ENCODE measurements at regions not wholly inside any gene's neighbourhood (a gene's known extent, or its start where the extent isn't known, plus 50 kb on each side); places are given as distances from the start of the nearest gene placed in this dataset.

DNA sequence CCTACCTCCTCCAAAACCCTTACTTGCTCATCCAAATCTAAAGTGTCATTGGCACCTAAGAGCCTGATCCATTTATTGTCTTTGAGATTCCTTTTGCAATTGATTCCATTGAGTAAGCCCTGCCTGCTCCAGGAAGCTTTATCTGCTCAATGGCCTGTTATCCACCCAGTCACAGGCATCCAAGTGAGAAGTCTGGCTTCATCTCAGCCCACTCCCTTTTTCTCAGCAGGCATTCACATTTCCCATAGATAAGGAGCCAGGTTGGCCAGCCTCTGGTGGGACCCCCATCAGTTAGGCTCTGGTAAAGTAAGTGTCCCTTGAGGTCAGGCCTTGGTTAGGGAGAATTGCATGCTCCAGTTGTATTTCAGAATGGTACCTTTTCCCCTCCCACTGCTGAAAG is 396.2 kb upstream of the ST6GAL2 start:
- H4K20me1 ChIP-seq (ENCODE audit: insufficient read depth, low read length) = no peaks in the 10 kb centered on the region
- H3K27ac ChIP-seq (ENCODE audit: low read length) = no peak overlapping the region
- no peak for TF ChIP-seq EZH2phosphoT487 (IDR thresholded peaks at IDR 0.05; ENCODE audit: low read depth)
- TF ChIP-seq CTCF (IDR thresholded peaks at IDR 0.05; ENCODE audit: low read depth, low read length) = no peak

DNA sequence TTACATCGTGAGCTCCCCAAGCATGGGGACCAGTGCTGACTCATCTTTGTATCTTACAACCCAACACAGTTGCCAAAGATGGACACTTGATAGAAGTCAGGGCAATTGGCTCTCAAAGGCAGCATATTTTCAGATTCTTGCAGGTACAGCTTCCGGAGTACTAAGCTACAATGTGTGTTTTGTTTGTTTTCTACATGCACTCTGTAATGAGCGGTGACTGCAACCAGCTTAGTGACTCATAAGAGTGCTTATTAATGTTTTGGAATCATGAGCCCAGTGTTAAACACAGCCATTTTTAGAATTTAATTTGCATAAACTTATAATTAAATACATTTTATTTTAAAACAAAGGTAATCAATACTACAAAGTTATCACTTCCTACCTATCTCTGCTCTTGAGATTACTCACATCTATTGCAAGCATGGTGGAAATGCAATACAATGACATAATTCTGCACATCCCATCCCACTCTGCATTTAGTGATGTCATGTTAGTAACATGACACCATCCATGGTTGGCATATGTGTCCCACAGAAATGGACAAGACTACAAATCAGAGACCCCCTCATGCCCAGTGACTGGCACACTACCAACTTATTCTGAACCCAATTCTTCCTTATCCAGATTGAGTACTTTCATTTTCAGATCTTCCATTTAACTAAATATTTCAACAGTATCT is 399.8 kb upstream of the ST6GAL2 start:
- Histone ChIP-seq H3K36me3 (replicated peaks; ENCODE audit: low read depth, low read length) (no peaks in the 10 kb centered on the region), H3K9me3 (ENCODE audit: insufficient read depth, low read length) (no peaks in the 10 kb centered on the region), H2AFZ (ENCODE audit: low read depth, low read length) (no peak overlapping the region), H3K27me3 (ENCODE audit: low read depth, low read length) (no peaks in the 10 kb centered on the region), H3K4me2 (ENCODE audit: low read length) (no peak overlapping the region), H3K4me1 (ENCODE audit: low read length) (no peaks in the 10 kb centered on the region), H3K4me3 (ENCODE audit: low read length) (no peak overlapping the region), H3K27ac (ENCODE audit: low read length) (no peak overlapping the region), H3K79me2 (ENCODE audit: low read length) (no peaks in the 10 kb centered on the region), H3K9ac (ENCODE audit: low read length) (no peak overlapping the region), H4K20me1 (ENCODE audit: insufficient read depth, low read length) (no peaks in the 10 kb centered on the region)
- TF ChIP-seq CTCF (IDR thresholded peaks at IDR 0.05; ENCODE audit: low read depth, low read length) = no peak
- TF ChIP-seq EZH2phosphoT487 (IDR thresholded peaks at IDR 0.05; ENCODE audit: low read depth) = no peak

More for the DNA sequence above, 396.2 kb upstream of the ST6GAL2 start:
- Histone ChIP-seq H3K9me3 (ENCODE audit: insufficient read depth, low read length) (no peaks in the 10 kb centered on the region), H3K79me2 (ENCODE audit: low read length) (no peaks in the 10 kb centered on the region), H3K4me2 (ENCODE audit: low read length) (no peak overlapping the region), H3K4me3 (ENCODE audit: low read length) (no peak overlapping the region), H2AFZ (ENCODE audit: low read depth, low read length) (no peak overlapping the region), H3K36me3 (replicated peaks; ENCODE audit: low read depth, low read length) (no peaks in the 10 kb centered on the region), H3K4me1 (ENCODE audit: low read length) (no peaks in the 10 kb centered on the region), H3K27me3 (ENCODE audit: low read depth, low read length) (no peaks in the 10 kb centered on the region), H3K9ac (ENCODE audit: low read length) (no peak overlapping the region)

DNA sequence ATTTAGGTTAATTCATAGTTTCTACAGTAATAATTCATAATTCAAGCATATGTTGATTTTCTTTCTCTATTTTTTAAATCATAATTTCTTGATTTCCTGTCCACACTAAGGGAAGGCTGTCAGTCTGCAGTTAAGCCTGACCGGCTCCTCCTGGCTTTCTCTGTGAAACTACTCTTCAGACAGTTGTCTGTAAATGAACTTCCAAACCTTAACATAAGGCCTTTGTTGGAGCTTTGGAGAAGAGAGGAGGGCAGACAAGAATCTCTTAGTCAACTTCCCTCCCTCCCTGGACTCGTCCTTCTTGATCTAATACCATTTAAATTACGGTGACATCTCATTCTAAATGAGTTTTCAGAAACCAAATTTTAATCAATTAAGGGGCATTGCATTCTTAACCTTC is 404.1 kb upstream of the ST6GAL2 start:
- no peak overlapping the region for H2AFZ ChIP-seq (ENCODE audit: low read depth, low read length)
- H3K36me3 ChIP-seq (replicated peaks; ENCODE audit: low read depth, low read length) = no peaks in the 10 kb centered on the region
- no peak overlapping the region for H3K4me3 ChIP-seq (ENCODE audit: low read length)
- TF ChIP-seq EZH2phosphoT487 (IDR thresholded peaks at IDR 0.05; ENCODE audit: low read depth) (no peak), CTCF (IDR thresholded peaks at IDR 0.05; ENCODE audit: low read depth, low read length) (no peak)
- no peaks in the 10 kb centered on the region for H3K79me2 ChIP-seq (ENCODE audit: low read length)
- no peak overlapping the region for H3K9ac ChIP-seq (ENCODE audit: low read length)
- no peaks in the 10 kb centered on the region for H3K4me1 ChIP-seq (ENCODE audit: low read length)
- H3K27me3 ChIP-seq (ENCODE audit: low read depth, low read length) = no peaks in the 10 kb centered on the region
- no peak overlapping the region for H3K27ac ChIP-seq (ENCODE audit: low read length)
- H3K9me3 ChIP-seq (ENCODE audit: insufficient read depth, low read length) = no peaks in the 10 kb centered on the region
- no peak overlapping the region for H3K4me2 ChIP-seq (ENCODE audit: low read length)
- H4K20me1 ChIP-seq (ENCODE audit: insufficient read depth, low read length) = no peaks in the 10 kb centered on the region

GRCh38 chr2:107303964-107304363 is 418.0 kb upstream of the ST6GAL2 start:
- Histone ChIP-seq H4K20me1 (ENCODE audit: insufficient read depth, low read length) (no peaks in the 10 kb centered on the region), H3K36me3 (replicated peaks; ENCODE audit: low read depth, low read length) (no peaks in the 10 kb centered on the region), H3K79me2 (ENCODE audit: low read length) (no peaks in the 10 kb centered on the region), H3K4me2 (ENCODE audit: low read length) (no peak overlapping the region), H2AFZ (ENCODE audit: low read depth, low read length) (peak overlapping the region; percentile 46; the same call in 1 of the 2 replicates), H3K9me3 (ENCODE audit: insufficient read depth, low read length) (no peaks in the 10 kb centered on the region), H3K4me3 (ENCODE audit: low read length) (no peak overlapping the region), H3K27me3 (ENCODE audit: low read depth, low read length) (no peaks in the 10 kb centered on the region), H3K27ac (ENCODE audit: low read length) (no peak overlapping the region), H3K9ac (ENCODE audit: low read length) (no peak overlapping the region), H3K4me1 (ENCODE audit: low read length) (peaks cover 8% of the 10 kb centered on the region; the same call in 1 of the 2 replicates)
- TF ChIP-seq CTCF (IDR thresholded peaks at IDR 0.05; ENCODE audit: low read depth, low read length) (no peak), EZH2phosphoT487 (IDR thresholded peaks at IDR 0.05; ENCODE audit: low read depth) (no peak)
